Astrocyte (in vitro differentiated cells and primary cell): ENCODE measurements at regions not wholly inside any gene's neighbourhood (a gene's known extent, or its start where the extent isn't known, plus 50 kb on each side); places are given as distances from the start of the nearest gene placed in this dataset.

Experiments
- EZH2 ChIP-seq: IDR thresholded peaks from 2 replicates; pipeline ENCODE4 v1.6.1; 2012; ENCODE audit warnings: mild to moderate bottlenecking, low read length, inconsistent platforms; ENCODE audit not compliant: insufficient read depth
- TF ChIP-seq, protein P1 (sequence below): IDR thresholded peaks from 2 replicates; pipeline ENCODE4 v1.5.1; 2011; ENCODE audit warnings: low read depth, mild to moderate bottlenecking, inconsistent platforms, low read length, moderate library complexity; ENCODE audit not compliant: insufficient read depth

DNA sequence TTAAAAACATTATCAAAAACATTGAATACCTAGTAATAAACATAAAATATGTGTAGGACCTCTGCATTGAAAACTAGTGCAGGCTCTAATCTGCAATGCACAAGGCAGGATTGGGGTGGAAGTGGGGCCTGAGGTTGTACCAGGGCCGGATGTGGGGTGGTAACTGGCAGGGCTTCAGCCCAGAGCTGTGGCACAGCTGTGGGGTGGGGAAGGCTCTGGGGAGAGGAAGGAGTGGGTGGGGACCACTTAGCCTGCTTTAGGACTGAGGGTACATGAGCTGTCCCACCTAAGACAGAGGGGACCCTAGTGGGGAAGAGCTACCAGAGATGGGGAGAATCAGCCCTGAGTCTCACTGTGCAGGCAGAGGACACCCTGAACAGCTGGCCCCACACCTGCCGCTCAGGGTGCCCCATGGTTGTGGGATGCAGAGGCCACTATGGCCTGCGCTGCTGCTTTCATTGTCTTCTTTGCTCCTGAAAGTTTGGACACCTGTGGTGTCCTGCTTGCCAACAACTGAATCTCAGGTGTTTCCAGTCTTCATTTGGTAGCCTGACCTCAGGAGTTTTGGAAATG, 311.4 kb downstream of the TLE4 start:
- TF ChIP-seq, protein P1, sequence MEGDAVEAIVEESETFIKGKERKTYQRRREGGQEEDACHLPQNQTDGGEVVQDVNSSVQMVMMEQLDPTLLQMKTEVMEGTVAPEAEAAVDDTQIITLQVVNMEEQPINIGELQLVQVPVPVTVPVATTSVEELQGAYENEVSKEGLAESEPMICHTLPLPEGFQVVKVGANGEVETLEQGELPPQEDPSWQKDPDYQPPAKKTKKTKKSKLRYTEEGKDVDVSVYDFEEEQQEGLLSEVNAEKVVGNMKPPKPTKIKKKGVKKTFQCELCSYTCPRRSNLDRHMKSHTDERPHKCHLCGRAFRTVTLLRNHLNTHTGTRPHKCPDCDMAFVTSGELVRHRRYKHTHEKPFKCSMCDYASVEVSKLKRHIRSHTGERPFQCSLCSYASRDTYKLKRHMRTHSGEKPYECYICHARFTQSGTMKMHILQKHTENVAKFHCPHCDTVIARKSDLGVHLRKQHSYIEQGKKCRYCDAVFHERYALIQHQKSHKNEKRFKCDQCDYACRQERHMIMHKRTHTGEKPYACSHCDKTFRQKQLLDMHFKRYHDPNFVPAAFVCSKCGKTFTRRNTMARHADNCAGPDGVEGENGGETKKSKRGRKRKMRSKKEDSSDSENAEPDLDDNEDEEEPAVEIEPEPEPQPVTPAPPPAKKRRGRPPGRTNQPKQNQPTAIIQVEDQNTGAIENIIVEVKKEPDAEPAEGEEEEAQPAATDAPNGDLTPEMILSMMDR = no peak
- no peak for TF ChIP-seq EZH2
